T1000 (cell line): ENCODE measurements at regions not wholly inside any gene's neighbourhood (a gene's known extent, or its start where the extent isn't known, plus 50 kb on each side); places are given as distances from the start of the nearest gene placed in this dataset.
"Not testable (repeated sequence)": the region's sequence is repeated elsewhere in the genome, so short reads cannot be mapped to it uniquely, and the experiment has no call there.

Experiments
- DNase-seq: peaks from one replicate; lab custom pipeline; 2025; ENCODE audit warnings: mixed read lengths; lab: John Stamatoyannopoulos, UW

GRCh38 chr15:96176831-96177230 lies 153.7 kb upstream of the NR2F2 start:
- no peak for DNase-seq

GRCh38 chr15:96177279-96177678 lies 153.2 kb upstream of the NR2F2 start:
- DNase-seq: no peak

GRCh38 chr15:96180087-96180748 lies 150.3 kb upstream of the NR2F2 start:
- DNase-seq: no peak

GRCh38 chr15:96181217-96181616 lies 149.3 kb upstream of the NR2F2 start:
- DNase-seq: no peak

- DNase-seq: no peak
These were observed 148.6 kb upstream of the NR2F2 start for GRCh38 chr15:96181873-96182301.

- no peak for DNase-seq
These were observed 147.6 kb upstream of the NR2F2 start for GRCh38 chr15:96182736-96183513.

GRCh38 chr15:96183514-96183850 lies 147.0 kb upstream of the NR2F2 start:
- no peak for DNase-seq

GRCh38 chr15:96183867-96184266 lies 146.6 kb upstream of the NR2F2 start:
- DNase-seq: no peak

GRCh38 chr15:96184297-96184696 lies 146.2 kb upstream of the NR2F2 start:
- no peak for DNase-seq

GRCh38 chr15:96186105-96186504 lies 144.4 kb upstream of the NR2F2 start:
- no peak for DNase-seq

GRCh38 chr15:96187341-96188305 lies 142.9 kb upstream of the NR2F2 start:
- DNase-seq: no peak

GRCh38 chr15:96197721-96198120 lies 132.8 kb upstream of the NR2F2 start:
- DNase-seq: no peak

GRCh38 chr15:96199111-96199510 lies 131.4 kb upstream of the NR2F2 start:
- no peak for DNase-seq

GRCh38 chr15:96200357-96200967 lies 130.0 kb upstream of the NR2F2 start:
- no peak for DNase-seq

- no peak for DNase-seq
These were observed 128.8 kb upstream of the NR2F2 start for GRCh38 chr15:96201696-96202095.

- DNase-seq: not testable (repeated sequence)
These were observed 124.9 kb upstream of the NR2F2 start for GRCh38 chr15:96205588-96205987.

- DNase-seq: no peak
These were observed 123.0 kb upstream of the NR2F2 start for GRCh38 chr15:96207377-96208006.

- no peak for DNase-seq
These were observed 121.2 kb upstream of the NR2F2 start for GRCh38 chr15:96209285-96209735.

- DNase-seq: no peak
These were observed 117.5 kb upstream of the NR2F2 start for GRCh38 chr15:96213045-96213444.

- no peak for DNase-seq
These were observed 116.6 kb upstream of the NR2F2 start for GRCh38 chr15:96213896-96214295.

GRCh38 chr15:96216481-96216880 lies 114.0 kb upstream of the NR2F2 start:
- DNase-seq: not testable (repeated sequence)
